RWPE2 (cell line): ENCODE measurements at regions not wholly inside any gene's neighbourhood (a gene's known extent, or its start where the extent isn't known, plus 50 kb on each side); places are given as distances from the start of the nearest gene placed in this dataset.
A peak's percentile ranks its signal among the peaks of the same experiment; 100 is the strongest.

Experiments
- ATAC-seq: fragments of 200-7000 bp; cut with Tn5 transposase; 3 replicates; pipeline ENCODE4 v1.9.1; 2021; ENCODE audit warnings: low read depth
- DNase-seq: peaks from one replicate; pipeline ENCODE4 v3.0.0-alpha.2; 2020; ENCODE audit warnings: low spot score
- H3K27ac ChIP-seq: fragments of 450-650 bp; 2 replicates; pipeline ENCODE4 v1.5.1; 2017; ENCODE audit warnings: mild to moderate bottlenecking; ENCODE audit not compliant: poor library complexity, severe bottlenecking
- H3K27me3 ChIP-seq: fragments of 250-450 bp; sonication (Bioruptor Pico); 2 replicates; pipeline ENCODE4 v1.5.1; 2021; ENCODE audit warnings: mild to moderate bottlenecking, moderate library complexity; ENCODE audit not compliant: insufficient read depth, poor library complexity, severe bottlenecking
- H3K36me3 ChIP-seq: fragments of 250-450 bp; sonication (Bioruptor Pico); 2 replicates; pipeline ENCODE4 v1.5.1; 2020; ENCODE audit warnings: low read depth, mild to moderate bottlenecking, moderate library complexity
- H3K4me1 ChIP-seq: fragments of 250-450 bp; sonication (Bioruptor Pico); 2 replicates; pipeline ENCODE4 v1.5.1; 2021; ENCODE audit warnings: mild to moderate bottlenecking, moderate library complexity; ENCODE audit not compliant: insufficient read depth, poor library complexity, severe bottlenecking
- H3K4me3 ChIP-seq: fragments of 250-450 bp; sonication (Bioruptor Pico); 2 replicates; pipeline ENCODE4 v1.5.1; 2021; ENCODE audit warnings: mild to moderate bottlenecking, moderate library complexity; ENCODE audit not compliant: severe bottlenecking
- H3K9me3 ChIP-seq: fragments of 250-450 bp; sonication (Bioruptor Pico); 2 replicates; pipeline ENCODE4 v1.5.1; 2021; ENCODE audit warnings: mild to moderate bottlenecking, moderate library complexity; ENCODE audit not compliant: severe bottlenecking
- TF ChIP-seq, protein P1 (sequence below): fragments of 450-650 bp; IDR thresholded peaks from one replicate; pipeline ENCODE4 v1.5.1; 2017; ENCODE audit warnings: mild to moderate bottlenecking, moderate library complexity; ENCODE audit not compliant: poor library complexity, severe bottlenecking

DNA sequence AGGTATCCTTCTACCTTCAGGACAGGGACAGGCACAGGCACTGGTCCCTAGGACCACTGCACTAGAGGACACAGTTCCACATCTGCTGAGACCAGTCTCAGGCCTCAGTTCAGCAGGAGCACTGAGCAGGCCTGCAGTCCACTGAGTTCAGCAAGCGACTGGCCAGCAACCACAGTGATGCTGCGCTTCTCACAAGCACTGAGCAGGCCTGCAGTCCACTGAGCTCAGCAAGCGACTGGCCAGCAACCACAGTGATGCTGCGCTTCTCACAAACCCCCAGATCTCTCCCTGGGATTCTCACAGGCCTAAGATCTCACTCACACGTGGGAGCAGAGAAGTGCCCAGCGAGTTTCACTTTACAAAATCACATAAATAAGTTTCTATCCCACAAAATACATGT lies 140.6 kb downstream of the IRS2 start:
- TF ChIP-seq, protein P1, sequence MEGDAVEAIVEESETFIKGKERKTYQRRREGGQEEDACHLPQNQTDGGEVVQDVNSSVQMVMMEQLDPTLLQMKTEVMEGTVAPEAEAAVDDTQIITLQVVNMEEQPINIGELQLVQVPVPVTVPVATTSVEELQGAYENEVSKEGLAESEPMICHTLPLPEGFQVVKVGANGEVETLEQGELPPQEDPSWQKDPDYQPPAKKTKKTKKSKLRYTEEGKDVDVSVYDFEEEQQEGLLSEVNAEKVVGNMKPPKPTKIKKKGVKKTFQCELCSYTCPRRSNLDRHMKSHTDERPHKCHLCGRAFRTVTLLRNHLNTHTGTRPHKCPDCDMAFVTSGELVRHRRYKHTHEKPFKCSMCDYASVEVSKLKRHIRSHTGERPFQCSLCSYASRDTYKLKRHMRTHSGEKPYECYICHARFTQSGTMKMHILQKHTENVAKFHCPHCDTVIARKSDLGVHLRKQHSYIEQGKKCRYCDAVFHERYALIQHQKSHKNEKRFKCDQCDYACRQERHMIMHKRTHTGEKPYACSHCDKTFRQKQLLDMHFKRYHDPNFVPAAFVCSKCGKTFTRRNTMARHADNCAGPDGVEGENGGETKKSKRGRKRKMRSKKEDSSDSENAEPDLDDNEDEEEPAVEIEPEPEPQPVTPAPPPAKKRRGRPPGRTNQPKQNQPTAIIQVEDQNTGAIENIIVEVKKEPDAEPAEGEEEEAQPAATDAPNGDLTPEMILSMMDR, result no peak
- H3K4me1 ChIP-seq, result peaks cover 13% of the 10 kb centered on the region
- H3K36me3 ChIP-seq, result no peaks in the 10 kb centered on the region
- no peaks in the 10 kb centered on the region for H3K27me3 ChIP-seq
- DNase-seq (no peak), ATAC-seq (no peak)
- no peak overlapping the region for H3K4me3 ChIP-seq
- H3K27ac ChIP-seq, result no peak overlapping the region
- no peaks in the 10 kb centered on the region for H3K9me3 ChIP-seq

GRCh38 chr13:109644956-109645355 lies 141.4 kb downstream of the IRS2 start:
- Histone ChIP-seq H3K4me1 (peaks cover 13% of the 10 kb centered on the region), H3K36me3 (no peaks in the 10 kb centered on the region), H3K9me3 (no peaks in the 10 kb centered on the region), H3K27me3 (no peaks in the 10 kb centered on the region), H3K4me3 (no peak overlapping the region), H3K27ac (no peak overlapping the region)
- TF ChIP-seq, protein P1, result no peak
- ATAC-seq (no peak), DNase-seq (no peak)

DNA sequence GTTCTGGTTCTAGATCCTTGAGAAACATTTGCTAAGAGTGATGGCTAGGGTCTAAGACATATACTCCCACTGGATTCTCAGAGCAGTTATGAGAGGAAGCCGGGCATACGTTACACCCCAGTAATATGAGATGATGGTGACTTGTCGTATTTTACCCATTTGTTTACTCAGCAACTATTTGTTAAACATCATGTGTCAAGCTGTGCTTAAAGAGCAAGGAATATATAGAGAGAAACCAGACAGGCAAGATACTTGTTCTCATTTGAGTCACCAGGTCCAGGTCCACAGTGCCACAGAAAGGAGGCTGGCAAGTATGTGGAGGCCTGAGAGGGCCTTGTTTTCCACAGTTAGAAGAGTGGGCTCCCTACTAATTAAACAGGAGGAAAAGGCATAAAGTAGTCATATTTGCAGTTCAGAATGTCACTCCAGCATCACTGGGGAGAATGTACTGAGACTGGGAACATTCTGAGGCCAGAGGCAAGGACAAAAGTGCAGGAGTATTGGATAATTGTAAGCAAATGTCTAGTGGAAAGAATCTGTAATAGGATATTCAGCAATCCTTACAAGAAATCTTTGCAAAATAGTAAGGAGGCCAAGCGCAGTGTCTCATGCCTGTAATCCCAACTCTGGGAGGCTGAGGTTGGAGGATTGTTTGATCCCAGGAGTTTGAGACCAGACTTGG lies 142.2 kb downstream of the IRS2 start:
- H3K27ac ChIP-seq, result no peak overlapping the region
- H3K4me3 ChIP-seq, result no peak overlapping the region
- H3K9me3 ChIP-seq, result no peaks in the 10 kb centered on the region
- ATAC-seq (0 out of 3 replicates have a peak, but pooled peaks have one; percentile 36), DNase-seq (no peak)
- TF ChIP-seq, protein P1, result no peak
- H3K4me1 ChIP-seq, result peaks cover 13% of the 10 kb centered on the region
- H3K27me3 ChIP-seq, result no peaks in the 10 kb centered on the region
- H3K36me3 ChIP-seq, result no peaks in the 10 kb centered on the region

DNA sequence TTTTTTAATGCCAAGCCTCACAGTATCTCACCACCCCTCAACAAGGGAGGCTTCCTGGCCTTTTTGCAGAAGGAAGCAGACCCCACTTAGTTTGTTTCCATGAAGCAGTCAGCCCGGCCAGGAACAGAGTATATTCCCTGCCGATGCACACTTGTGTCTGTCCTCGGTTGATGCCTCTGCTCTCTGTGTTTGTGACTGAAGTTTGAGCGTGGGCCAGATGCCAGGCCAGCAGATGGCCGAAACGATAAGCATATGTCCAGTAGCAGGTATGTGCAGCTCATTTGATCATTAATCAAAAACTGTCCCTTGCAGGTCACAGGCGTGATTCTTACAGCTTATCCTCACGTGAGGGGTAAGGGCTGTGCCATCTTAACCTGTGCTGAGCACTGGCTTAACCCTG lies 144.0 kb downstream of the IRS2 start:
- H3K36me3 ChIP-seq, result no peaks in the 10 kb centered on the region
- H3K4me3 ChIP-seq, result no peak overlapping the region
- DNase-seq (no peak), ATAC-seq (no peak)
- H3K4me1 ChIP-seq, result peaks cover 9% of the 10 kb centered on the region
- no peaks in the 10 kb centered on the region for H3K27me3 ChIP-seq
- TF ChIP-seq, protein P1, result no peak
- no peak overlapping the region for H3K27ac ChIP-seq
- H3K9me3 ChIP-seq, result no peaks in the 10 kb centered on the region

DNA sequence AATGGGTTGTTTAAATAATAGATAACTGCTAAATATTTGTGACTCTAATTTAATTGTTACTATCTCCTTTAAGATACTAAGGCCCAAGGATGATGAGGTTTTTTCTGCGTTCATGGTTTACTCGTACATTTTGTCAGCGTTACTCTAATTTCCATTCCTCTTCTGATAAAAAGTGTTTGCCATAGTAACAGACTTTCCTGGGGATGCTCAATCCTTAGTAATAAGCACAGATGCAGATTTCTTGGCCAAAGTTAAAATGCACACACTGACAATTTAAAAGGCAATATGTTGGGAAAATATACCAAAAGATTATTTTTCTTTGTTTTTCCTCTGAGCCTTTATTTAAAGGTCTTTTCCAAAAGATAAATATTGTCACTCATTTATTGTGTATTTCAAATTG lies 149.6 kb downstream of the IRS2 start:
- Histone ChIP-seq H3K9me3 (no peaks in the 10 kb centered on the region), H3K27ac (no peak overlapping the region), H3K4me1 (no peaks in the 10 kb centered on the region), H3K4me3 (no peak overlapping the region), H3K27me3 (no peaks in the 10 kb centered on the region), H3K36me3 (no peaks in the 10 kb centered on the region)
- no peak for DNase-seq
- ATAC-seq, result no peak
- TF ChIP-seq, protein P1, result no peak
